Ovary (tissue), 3 donors: ENCODE measurements at regions not wholly inside any gene's neighbourhood (a gene's known extent, or its start where the extent isn't known, plus 50 kb on each side); places are given as distances from the start of the nearest gene placed in this dataset.

Source experiments
- CTCF ChIP-seq, 3 donors: fragments of 450-650 bp in 2 of 3; fragments of 200-600 bp in 1 of 3; IDR thresholded peaks; one replicate each; pipeline versions ENCODE4 v1.5.1 to v1.8.0; 2016 to 2022; ENCODE audit warnings: antibody characterized with exemption in 3 of 3, mild to moderate bottlenecking in 1 of 3
- EP300 ChIP-seq: sonication (generic); formaldehyde crosslinking; IDR thresholded peaks from one replicate; pipeline ENCODE4 v1.6.1; 2017; ENCODE audit warnings: antibody characterized with exemption
- POLR2A ChIP-seq: fragments of 450-650 bp; IDR thresholded peaks from one replicate; pipeline ENCODE4 v1.6.1; 2017; ENCODE audit warnings: antibody characterized with exemption, mild to moderate bottlenecking, moderate library complexity
- donor health status: DM: no; HTN: no; CAD: no.

GRCh38 chr2:71776227-71776626, 322.9 kb downstream of the DYSF start:
- TF ChIP-seq CTCF (IDR thresholded peaks at IDR 0.05) (no peak), POLR2A (no peak), EP300 (no peak)
